ENCODE measurements at regions not wholly inside any gene's neighbourhood (a gene's known extent, or its start where the extent isn't known, plus 50 kb on each side); places are given as distances from the start of the nearest gene placed in this dataset.

- H3K27ac ChIP-seq, result no peak overlapping the region
- no peak for TF ChIP-seq CTCF (IDR thresholded peaks at IDR 0.05)
- DNase-seq (ENCODE audit: low spot score), result no peak
- no peak overlapping the region for H3K4me3 ChIP-seq
Measured at GRCh38 chr7:156106107-156106426, 293.8 kb upstream of the SHH start.

- no peak overlapping the region for H3K4me3 ChIP-seq
- no peak for DNase-seq (ENCODE audit: low spot score)
- H3K27ac ChIP-seq, result no peak overlapping the region
- no peak for TF ChIP-seq CTCF (IDR thresholded peaks at IDR 0.05)
Measured at GRCh38 chr7:156105337-156106106, 293.3 kb upstream of the SHH start.

GRCh38 chr7:156104501-156105336 lies 292.5 kb upstream of the SHH start:
- TF ChIP-seq CTCF (IDR thresholded peaks at IDR 0.05), result no peak
- Histone ChIP-seq H3K27ac (no peak overlapping the region), H3K4me3 (no peak overlapping the region)
- no peak for DNase-seq (ENCODE audit: low spot score)

- no peak for DNase-seq (ENCODE audit: low spot score)
- Histone ChIP-seq H3K4me3 (no peak overlapping the region), H3K27ac (no peak overlapping the region)
- no peak for TF ChIP-seq CTCF (IDR thresholded peaks at IDR 0.05)
Measured at GRCh38 chr7:156102267-156102666, 290.0 kb upstream of the SHH start.

GRCh38 chr7:156101355-156101754 lies 289.1 kb upstream of the SHH start:
- no peak overlapping the region for H3K27ac ChIP-seq
- TF ChIP-seq CTCF (IDR thresholded peaks at IDR 0.05), result no peak
- no peak overlapping the region for H3K4me3 ChIP-seq
- no peak for DNase-seq (ENCODE audit: low spot score)

GRCh38 chr7:156100086-156100485 lies 287.8 kb upstream of the SHH start:
- DNase-seq (ENCODE audit: low spot score), result no peak
- TF ChIP-seq CTCF (IDR thresholded peaks at IDR 0.05), result no peak
- Histone ChIP-seq H3K27ac (no peak overlapping the region), H3K4me3 (no peak overlapping the region)

- Histone ChIP-seq H3K27ac (no peak overlapping the region), H3K4me3 (no peak overlapping the region)
- no peak for TF ChIP-seq CTCF (IDR thresholded peaks at IDR 0.05)
- no peak for DNase-seq (ENCODE audit: low spot score)
Measured at GRCh38 chr7:156099085-156099484, 286.8 kb upstream of the SHH start.

Measured in coronary artery (tissue), 2 donors.